HG02884 (cell line): ENCODE measurements at regions not wholly inside any gene's neighbourhood (a gene's known extent, or its start where the extent isn't known, plus 50 kb on each side); places are given as distances from the start of the nearest gene placed in this dataset.
"Not testable (repeated sequence)": the region's sequence is repeated elsewhere in the genome, so short reads cannot be mapped to it uniquely, and the experiment has no call there.

ENCODE experiments used
- ATAC-seq: cut with Tn5 transposase; IDR thresholded peaks from one replicate; pipeline ENCODE4 v1.9.1; 2021; ENCODE audit warnings: mild to moderate bottlenecking, moderate library complexity; ENCODE audit not compliant: unreplicated experiment

- no peak for ATAC-seq
Measured at GRCh38 chr6:100229512-100229911, 235.2 kb downstream of the SIM1 start.

DNA sequence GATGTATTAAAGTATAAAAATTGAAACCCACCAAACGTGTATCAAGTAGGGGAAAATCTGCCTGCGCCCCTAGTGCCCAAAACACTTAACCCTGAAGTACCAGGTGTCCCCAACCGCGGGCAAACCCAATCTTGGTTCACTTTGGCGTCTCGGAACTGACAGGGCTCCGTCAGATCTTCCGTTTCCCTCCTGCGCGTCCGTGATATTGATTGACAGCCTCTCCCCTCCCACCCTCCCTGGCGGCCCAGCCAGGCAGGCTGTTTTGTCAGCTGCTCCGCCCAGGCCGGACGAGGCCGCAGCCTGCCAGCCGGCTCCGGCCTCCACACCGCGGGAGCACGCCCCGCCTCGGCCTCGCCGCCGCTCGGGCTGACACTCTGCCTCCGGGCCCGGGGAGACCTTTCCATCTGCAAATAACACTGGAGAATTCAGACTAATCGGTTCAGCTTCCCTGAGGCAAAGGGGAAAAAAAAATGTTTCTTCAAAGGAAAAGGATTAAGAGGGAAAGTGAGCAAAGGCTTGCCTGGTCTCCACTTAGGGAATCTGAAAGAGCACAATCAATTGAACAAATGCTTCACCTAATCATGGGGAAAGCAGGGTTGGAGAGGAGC lies 234.9 kb upstream of the MCHR2 start:
- peak; percentile 99 for ATAC-seq

GRCh38 chr6:100228437-100228833 lies 234.4 kb upstream of the MCHR2 start:
- ATAC-seq: no peak

GRCh38 chr6:100226811-100227210 lies 232.8 kb upstream of the MCHR2 start:
- no peak for ATAC-seq

- not testable (repeated sequence) for ATAC-seq
Measured at GRCh38 chr6:100223952-100224351, 229.9 kb upstream of the MCHR2 start.

DNA sequence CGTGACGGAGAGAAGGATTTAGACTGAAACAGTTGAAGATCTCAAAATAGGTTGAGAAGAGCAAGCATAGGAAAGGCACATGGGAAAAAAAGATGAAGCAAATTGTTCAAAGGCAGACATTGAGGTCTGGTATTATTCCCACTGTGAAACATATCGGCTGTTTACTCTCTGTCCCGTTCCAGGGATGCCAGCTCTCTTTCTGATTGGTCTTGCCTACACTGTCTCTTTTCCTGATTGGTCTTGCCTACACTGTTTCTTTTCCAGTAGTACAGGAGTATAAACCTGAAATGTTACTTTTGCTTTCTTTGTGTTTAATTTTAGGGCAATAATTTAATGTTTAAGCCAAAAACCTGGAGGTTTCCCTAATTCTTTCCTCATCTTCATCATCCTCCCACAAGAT lies 226.5 kb upstream of the MCHR2 start:
- ATAC-seq: no peak

GRCh38 chr6:100217225-100218012 lies 223.4 kb upstream of the MCHR2 start:
- no peak for ATAC-seq

GRCh38 chr6:100216760-100217159 lies 222.7 kb upstream of the MCHR2 start:
- ATAC-seq: no peak

- ATAC-seq: no peak
Measured at GRCh38 chr6:100212131-100212530, 218.1 kb upstream of the MCHR2 start.

- ATAC-seq: no peak
Measured at GRCh38 chr6:100210137-100211117, 216.4 kb upstream of the MCHR2 start.

GRCh38 chr6:100209323-100210136 lies 215.5 kb upstream of the MCHR2 start:
- ATAC-seq: no peak

DNA sequence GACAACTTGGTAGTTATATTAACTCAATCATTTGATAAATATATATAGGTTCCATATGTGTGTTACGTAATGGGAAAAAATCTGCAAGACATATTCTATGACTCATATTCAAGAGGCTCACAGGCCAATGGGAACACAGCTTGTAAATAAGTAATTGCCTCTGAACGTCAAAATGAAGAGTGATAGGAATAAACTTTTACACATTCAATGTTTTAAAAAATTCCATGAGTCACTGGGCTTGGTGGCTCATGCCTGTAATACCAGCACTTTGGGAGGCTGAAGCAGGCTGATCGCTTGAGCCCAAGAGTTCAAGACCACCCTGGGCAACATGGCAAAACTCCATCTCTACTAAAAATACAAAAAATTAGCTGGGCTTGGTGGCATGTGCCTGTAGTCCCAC lies 209.4 kb upstream of the MCHR2 start:
- ATAC-seq: no peak

DNA sequence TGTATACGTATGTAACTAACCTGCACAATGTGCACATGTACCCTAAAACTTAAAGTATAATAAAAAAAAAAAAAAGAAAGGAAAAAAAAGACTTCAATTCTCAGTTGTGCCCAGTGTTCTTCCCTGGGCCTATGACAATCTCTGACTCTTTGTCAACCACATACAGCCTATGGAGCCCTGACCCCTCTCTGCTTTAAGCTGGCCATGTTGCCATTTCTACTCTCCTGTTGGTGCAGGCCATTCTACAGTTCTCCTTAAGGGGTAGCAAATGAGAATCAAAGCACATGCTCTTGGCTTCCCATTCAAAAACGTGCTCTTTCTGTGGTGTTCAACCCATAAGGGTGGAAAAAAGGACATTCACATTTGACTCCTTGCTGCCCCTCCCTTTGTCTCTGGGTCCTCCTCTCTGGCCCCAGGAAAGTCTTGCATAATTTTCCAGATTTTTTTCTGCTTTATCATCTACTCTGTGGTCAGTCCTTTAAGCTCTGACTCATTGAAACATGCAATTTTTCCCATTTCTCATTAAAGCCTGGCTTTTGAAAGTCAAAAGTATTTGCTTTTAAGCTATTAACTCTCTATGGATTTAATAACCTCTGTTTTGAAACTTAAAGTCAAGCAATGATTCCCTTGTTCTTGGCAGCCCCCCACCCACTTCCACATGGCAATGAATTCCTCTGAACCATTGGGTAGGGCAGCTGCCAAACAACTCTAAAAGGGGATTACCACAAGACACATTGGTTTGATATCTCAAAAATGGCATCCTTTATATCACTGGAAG lies 208.6 kb upstream of the MCHR2 start:
- ATAC-seq: no peak

- ATAC-seq: not testable (repeated sequence)
Measured at GRCh38 chr6:100196214-100196982, 202.4 kb upstream of the MCHR2 start.

- ATAC-seq: not testable (repeated sequence)
Measured at GRCh38 chr6:100195244-100195643, 201.2 kb upstream of the MCHR2 start.

- ATAC-seq: no peak
Measured at GRCh38 chr6:100194535-100194934, 200.5 kb upstream of the MCHR2 start.

- no peak for ATAC-seq
Measured at GRCh38 chr6:100188754-100189153, 194.7 kb upstream of the MCHR2 start.

- no peak for ATAC-seq
Measured at GRCh38 chr6:100186552-100186951, 192.5 kb upstream of the MCHR2 start.

- peak; percentile 53 for ATAC-seq
Measured at GRCh38 chr6:100185615-100186014, 191.6 kb upstream of the MCHR2 start.
